Suprapubic skin (tissue), 4 donors: ENCODE measurements at regions not wholly inside any gene's neighbourhood (a gene's known extent, or its start where the extent isn't known, plus 50 kb on each side); places are given as distances from the start of the nearest gene placed in this dataset.

Source experiments
- DNase-seq, 2 donors: peaks; one replicate each; pipeline ENCODE4 v3.0.0-alpha.2; 2019; ENCODE audit warnings: low spot score in 2 of 2
- H3K27ac ChIP-seq: fragments of 200-600 bp; sonication (generic); one replicate; pipeline ENCODE4 v1.5.1; 2019
- H3K27me3 ChIP-seq: fragments of 200-600 bp; sonication (generic); one replicate; pipeline ENCODE4 v1.5.1; 2019
- H3K36me3 ChIP-seq: fragments of 200-600 bp; sonication (generic); one replicate; pipeline ENCODE4 v1.5.1; 2019
- H3K4me1 ChIP-seq: fragments of 200-600 bp; sonication (generic); one replicate; pipeline ENCODE4 v1.5.1; 2019
- H3K4me3 ChIP-seq: fragments of 200-600 bp; sonication (generic); one replicate; pipeline ENCODE4 v1.5.1; 2019; ENCODE audit warnings: mild to moderate bottlenecking
- H3K9me3 ChIP-seq: fragments of 200-600 bp; sonication (generic); one replicate; pipeline ENCODE4 v1.5.1; 2019
- EP300 ChIP-seq: sonication (generic); formaldehyde crosslinking; IDR thresholded peaks from one replicate; pipeline ENCODE4 v1.6.1; 2017; ENCODE audit warnings: antibody characterized with exemption
- POLR2A ChIP-seq, 2 donors: fragments of 450-650 bp; IDR thresholded peaks; one replicate each; pipeline ENCODE4 v1.6.1; 2017; ENCODE audit warnings: antibody characterized with exemption in 2 of 2, mild to moderate bottlenecking in 2 of 2, moderate library complexity in 2 of 2
- POLR2AphosphoS5 ChIP-seq, 3 donors: sonication (generic); formaldehyde crosslinking; IDR thresholded peaks; one replicate each; pipeline ENCODE4 v1.6.1; 2017; ENCODE audit warnings: antibody characterized with exemption in 3 of 3
- WGBS: methylation state at CpG from one replicate; pipeline ENCODE4 v1.1.5; 2018; 5-methylcytosine and 5-hydroxymethylcytosine counted together
- TF ChIP-seq, protein P1 (sequence below), 2 donors: fragments of 200-600 bp in 1 of 2; fragments of 450-650 bp in 1 of 2; sonication (generic) in 1 of 2; IDR thresholded peaks; one replicate each; pipeline ENCODE4 v1.5.1; 2016 to 2019; ENCODE audit warnings: antibody characterized with exemption in 2 of 2, mild to moderate bottlenecking in 1 of 2, moderate library complexity in 1 of 2

DNA sequence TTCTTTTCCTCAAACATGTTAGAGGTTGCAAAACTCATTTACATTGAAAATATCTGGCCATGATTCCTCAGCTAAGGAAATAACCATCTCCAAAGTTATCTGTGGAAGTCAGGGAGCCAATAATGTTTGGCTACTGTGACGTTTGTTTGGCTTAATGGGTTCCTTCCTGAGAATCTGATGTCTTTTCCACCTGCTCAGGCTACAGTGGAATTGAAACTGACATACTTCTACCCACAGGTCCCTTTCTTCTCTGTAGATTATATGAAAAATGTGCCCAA is 221.1 kb upstream of the XYLT1 start:
- Histone ChIP-seq H3K4me3 (no peak overlapping the region), H3K4me1 (peaks cover 6% of the 10 kb centered on the region), H3K36me3 (no peaks in the 10 kb centered on the region), H3K27me3 (no peaks in the 10 kb centered on the region), H3K9me3 (no peaks in the 10 kb centered on the region), H3K27ac (no peak overlapping the region)
- TF ChIP-seq, protein P1, sequence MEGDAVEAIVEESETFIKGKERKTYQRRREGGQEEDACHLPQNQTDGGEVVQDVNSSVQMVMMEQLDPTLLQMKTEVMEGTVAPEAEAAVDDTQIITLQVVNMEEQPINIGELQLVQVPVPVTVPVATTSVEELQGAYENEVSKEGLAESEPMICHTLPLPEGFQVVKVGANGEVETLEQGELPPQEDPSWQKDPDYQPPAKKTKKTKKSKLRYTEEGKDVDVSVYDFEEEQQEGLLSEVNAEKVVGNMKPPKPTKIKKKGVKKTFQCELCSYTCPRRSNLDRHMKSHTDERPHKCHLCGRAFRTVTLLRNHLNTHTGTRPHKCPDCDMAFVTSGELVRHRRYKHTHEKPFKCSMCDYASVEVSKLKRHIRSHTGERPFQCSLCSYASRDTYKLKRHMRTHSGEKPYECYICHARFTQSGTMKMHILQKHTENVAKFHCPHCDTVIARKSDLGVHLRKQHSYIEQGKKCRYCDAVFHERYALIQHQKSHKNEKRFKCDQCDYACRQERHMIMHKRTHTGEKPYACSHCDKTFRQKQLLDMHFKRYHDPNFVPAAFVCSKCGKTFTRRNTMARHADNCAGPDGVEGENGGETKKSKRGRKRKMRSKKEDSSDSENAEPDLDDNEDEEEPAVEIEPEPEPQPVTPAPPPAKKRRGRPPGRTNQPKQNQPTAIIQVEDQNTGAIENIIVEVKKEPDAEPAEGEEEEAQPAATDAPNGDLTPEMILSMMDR (IDR thresholded peaks at IDR 0.05) = no peak
- TF ChIP-seq EP300 = no peak
- no peak for TF ChIP-seq POLR2AphosphoS5 (IDR thresholded peaks at IDR 0.05)
- TF ChIP-seq POLR2A (IDR thresholded peaks at IDR 0.05) = no peak
- no peak for DNase-seq
- 7% methylated on average over 1 of the region's 1 CpG for WGBS

DNA sequence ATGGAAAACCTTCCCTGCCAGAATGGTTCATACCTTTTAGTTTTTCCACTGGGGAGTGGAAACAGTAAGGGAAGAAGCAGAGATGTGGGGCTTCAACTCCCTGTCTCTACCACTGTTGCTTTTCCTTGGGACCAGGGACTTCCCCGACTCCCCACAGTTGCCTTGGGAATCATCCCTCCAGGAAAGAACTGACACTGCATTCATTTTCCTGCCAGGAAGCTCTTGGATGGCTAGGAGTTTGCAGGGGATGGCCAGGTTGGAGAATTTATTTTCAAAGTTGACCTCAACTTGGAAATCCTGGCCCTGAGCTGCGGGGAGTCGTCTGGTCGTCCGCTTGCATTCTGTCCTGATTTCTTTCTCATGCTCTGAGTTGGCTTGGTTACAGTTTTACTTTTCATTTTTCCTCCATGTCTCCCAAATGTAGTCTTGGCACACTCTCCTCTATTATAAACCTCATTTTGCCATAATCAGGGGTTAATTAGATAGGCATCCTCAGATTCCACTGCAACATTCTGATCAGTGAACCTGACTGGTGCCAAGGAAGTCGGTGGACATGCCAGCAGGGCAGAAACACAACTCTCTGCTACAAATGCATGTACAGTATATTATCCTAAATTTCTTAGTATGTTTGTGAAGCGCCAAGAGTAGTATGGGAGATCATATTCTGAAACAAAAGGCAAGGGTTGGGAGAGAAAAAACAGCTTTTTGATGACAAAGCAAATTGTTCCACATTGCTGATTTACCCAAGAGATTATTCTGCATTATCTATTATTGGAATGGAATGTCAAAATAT is 220.5 kb upstream of the XYLT1 start:
- DNase-seq = no peak
- Histone ChIP-seq H3K27me3 (no peaks in the 10 kb centered on the region), H3K36me3 (no peaks in the 10 kb centered on the region), H3K4me3 (no peak overlapping the region), H3K4me1 (peaks cover 6% of the 10 kb centered on the region), H3K9me3 (no peaks in the 10 kb centered on the region), H3K27ac (no peak overlapping the region)
- TF ChIP-seq, protein P1 (IDR thresholded peaks at IDR 0.05) = no peak
- TF ChIP-seq EP300 (no peak), POLR2A (IDR thresholded peaks at IDR 0.05) (no peak), POLR2AphosphoS5 (IDR thresholded peaks at IDR 0.05) (no peak)
- whole genome bisulfite sequencing = 34% methylated on average over 7 of the region's 7 CpGs

DNA sequence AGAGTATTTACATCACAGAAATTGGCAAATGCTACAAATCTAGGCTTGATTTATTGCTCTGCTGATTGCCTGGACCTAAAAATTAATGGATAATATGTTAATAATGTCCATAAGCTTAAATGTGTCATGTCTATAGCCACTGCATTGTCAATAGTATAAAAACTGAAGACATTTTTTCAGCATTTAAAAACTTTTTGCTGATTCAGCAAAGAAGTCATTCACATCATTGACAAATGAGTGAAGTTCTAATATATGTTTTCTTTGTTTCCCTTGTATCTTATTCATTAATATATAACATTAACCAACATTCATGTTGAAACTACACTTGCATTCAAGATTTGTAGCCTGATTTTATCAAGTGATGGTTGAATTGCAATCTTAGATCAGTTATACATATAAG is 214.7 kb upstream of the XYLT1 start:
- Histone ChIP-seq H3K36me3 (no peaks in the 10 kb centered on the region), H3K27ac (no peak overlapping the region), H3K27me3 (no peaks in the 10 kb centered on the region), H3K9me3 (no peaks in the 10 kb centered on the region), H3K4me1 (no peaks in the 10 kb centered on the region), H3K4me3 (no peak overlapping the region)
- DNase-seq = no peak
- TF ChIP-seq EP300 (no peak), POLR2AphosphoS5 (IDR thresholded peaks at IDR 0.05) (no peak), POLR2A (IDR thresholded peaks at IDR 0.05) (no peak)
- TF ChIP-seq, protein P1 (IDR thresholded peaks at IDR 0.05) = no peak

DNA sequence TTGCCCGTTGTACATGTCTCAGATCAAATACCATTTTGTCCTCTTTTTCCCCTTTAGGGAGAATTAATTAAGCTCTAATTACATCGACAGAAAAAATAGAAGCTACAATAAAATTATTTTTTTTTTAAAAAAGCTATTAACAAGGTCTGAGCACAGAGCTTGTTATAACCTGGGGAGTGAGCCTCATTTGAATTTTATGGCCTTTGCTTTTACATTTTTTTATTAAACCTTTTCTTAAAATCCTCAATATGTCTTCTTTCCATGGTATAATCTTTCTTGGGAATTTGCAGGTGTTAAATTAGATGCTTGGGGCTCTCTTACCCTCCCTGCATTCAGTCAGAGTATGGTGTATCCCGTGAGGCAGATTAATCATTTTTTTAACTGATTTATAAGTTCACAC is 212.5 kb upstream of the XYLT1 start:
- H3K4me3 ChIP-seq = no peak overlapping the region
- H3K9me3 ChIP-seq = no peaks in the 10 kb centered on the region
- no peaks in the 10 kb centered on the region for H3K36me3 ChIP-seq
- no peak for DNase-seq
- no peak overlapping the region for H3K27ac ChIP-seq
- H3K4me1 ChIP-seq = no peaks in the 10 kb centered on the region
- no peaks in the 10 kb centered on the region for H3K27me3 ChIP-seq
- TF ChIP-seq EP300 (no peak), POLR2A (IDR thresholded peaks at IDR 0.05) (no peak), POLR2AphosphoS5 (IDR thresholded peaks at IDR 0.05) (no peak)
- TF ChIP-seq, protein P1 (IDR thresholded peaks at IDR 0.05) = no peak
- WGBS = 59% methylated on average over 3 of the region's 3 CpGs

DNA sequence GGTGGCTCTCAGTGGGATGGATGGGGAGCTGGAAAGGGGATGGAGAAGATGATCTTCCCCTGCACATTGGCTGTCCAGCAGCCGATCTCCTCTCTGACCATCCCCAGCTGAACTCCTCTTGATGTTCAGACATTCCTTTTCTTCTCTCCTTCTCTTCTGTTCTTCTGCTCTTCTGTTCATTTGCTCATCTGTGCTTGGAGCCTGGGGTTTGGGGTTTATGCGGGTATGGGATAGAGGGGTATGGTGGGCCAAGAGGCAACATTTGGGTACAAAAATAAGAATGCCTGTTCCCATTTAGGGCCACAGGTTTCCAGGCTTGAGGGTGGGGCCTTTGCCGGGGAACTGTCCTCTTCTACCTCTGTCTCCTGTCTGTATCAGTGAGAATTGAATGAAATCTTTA is 205.4 kb upstream of the XYLT1 start:
- Histone ChIP-seq H3K4me1 (no peaks in the 10 kb centered on the region), H3K27me3 (no peaks in the 10 kb centered on the region), H3K9me3 (no peaks in the 10 kb centered on the region), H3K36me3 (no peaks in the 10 kb centered on the region), H3K4me3 (no peak overlapping the region), H3K27ac (no peak overlapping the region)
- DNase-seq = no peak
- 89% methylated on average over 3 of the region's 3 CpGs for WGBS
- TF ChIP-seq, protein P1 (IDR thresholded peaks at IDR 0.05) = no peak
- TF ChIP-seq POLR2AphosphoS5 (IDR thresholded peaks at IDR 0.05) (no peak), EP300 (no peak)
